H1 (cell line): ENCODE measurements at regions not wholly inside any gene's neighbourhood (a gene's known extent, or its start where the extent isn't known, plus 50 kb on each side); places are given as distances from the start of the nearest gene placed in this dataset.

Source experiments
- CTCF ChIA-PET: fragments of 300-600 bp; sonication (Branson Sonifier 250); formaldehyde crosslinking; loops from one replicate; lab custom pipeline; 2021; ENCODE audit not compliant: partially characterized antibody; lab: Charles Lee
- POLR2A ChIA-PET: fragments of 300-600 bp; sonication (Branson Sonifier 250); formaldehyde crosslinking; loops from one replicate; lab custom pipeline; 2021; ENCODE audit warnings: inconsistent platforms; ENCODE audit not compliant: partially characterized antibody; lab: Charles Lee
- DNase-seq, 2 experiments: peaks; one replicate each; pipeline versions ENCODE4 v3.0.0 to v3.0.0-alpha.2; 2010 to 2022; ENCODE audit warnings: low spot score in 2 of 2, low read depth in 1 of 2, mixed read lengths in 1 of 2
- FAIRE-seq: peaks from 2 replicates; lab custom pipeline; 2011; peaks lifted over from hg19 to GRCh38; lab: Jason Lieb, UNC
- H2AFZ ChIP-seq: 2 replicates; pipeline ENCODE4 v1.8.1; 2012; ENCODE audit warnings: low read length, inconsistent platforms
- H2AK5ac ChIP-seq: 2 replicates; pipeline ENCODE4 v1.6.1; 2013; ENCODE audit warnings: low read depth, low read length
- H2BK120ac ChIP-seq: replicated peaks from 2 replicates; pipeline ENCODE3; 2013; ENCODE audit warnings: low read depth, low read length, inconsistent platforms
- H2BK12ac ChIP-seq: 2 replicates; pipeline ENCODE4 v1.6.1; 2013; ENCODE audit warnings: low read depth, low read length
- H2BK15ac ChIP-seq: 2 replicates; pipeline ENCODE4 v1.6.1; 2013; ENCODE audit warnings: low read length
- H2BK20ac ChIP-seq: 2 replicates; pipeline ENCODE4 v1.6.1; 2013; ENCODE audit warnings: low read length
- H2BK5ac ChIP-seq: 2 replicates; pipeline ENCODE4 v1.6.1; 2013; ENCODE audit warnings: low read depth, low read length
- H3K14ac ChIP-seq: 2 replicates; pipeline ENCODE4 v1.6.1; 2013; ENCODE audit warnings: inconsistent platforms; ENCODE audit not compliant: insufficient read length
- H3K18ac ChIP-seq: 2 replicates; pipeline ENCODE4 v1.6.1; 2013; ENCODE audit warnings: low read length; ENCODE audit errors: extremely low read depth
- H3K23ac ChIP-seq: 2 replicates; pipeline ENCODE4 v1.6.1; 2013; ENCODE audit warnings: inconsistent platforms; ENCODE audit not compliant: insufficient read length
- H3K23me2 ChIP-seq: 2 replicates; pipeline ENCODE4 v1.6.1; 2013; ENCODE audit warnings: low read depth, low read length
- H3K27ac ChIP-seq: 2 replicates; pipeline ENCODE4 v1.6.1; 2011; ENCODE audit warnings: low read depth, low read length, inconsistent platforms
- H3K27me3 ChIP-seq, 4 experiments: replicated peaks in 1 of 4; 1 replicate in 1 of 4; 2 replicates in 3 of 4; pipeline versions ENCODE4 v1.6.1 to v1.8.1; 2011 to 2013; ENCODE audit warnings: low read length in 3 of 4, mild to moderate bottlenecking in 3 of 4, inconsistent platforms in 2 of 4, mixed read lengths in 2 of 4, moderate library complexity in 1 of 4; ENCODE audit not compliant: control insufficient read depth in 3 of 4, insufficient read depth in 3 of 4; ENCODE audit errors: extremely low read depth in 1 of 4
- H3K36me3 ChIP-seq, 4 experiments: 2 replicates each; pipeline versions ENCODE4 v1.6.1 to v1.8.1; 2011 to 2013; ENCODE audit warnings: mild to moderate bottlenecking in 4 of 4, low read length in 3 of 4, moderate library complexity in 2 of 4, control low read depth in 1 of 4, inconsistent platforms in 1 of 4; ENCODE audit not compliant: insufficient read depth in 4 of 4, control insufficient read depth in 2 of 4
- H3K4ac ChIP-seq: replicated peaks from 2 replicates; pipeline ENCODE3; 2013; ENCODE audit warnings: low read length, low read depth, mixed read lengths, inconsistent platforms; ENCODE audit not compliant: insufficient read length
- H3K4me1 ChIP-seq, 4 experiments: replicated peaks in 1 of 4; 1 replicate in 1 of 4; 2 replicates in 3 of 4; pipeline versions ENCODE4 v1.6.1 to v1.8.1; 2011 to 2013; ENCODE audit warnings: low read length in 3 of 4, inconsistent platforms in 2 of 4, mixed read lengths in 1 of 4; ENCODE audit not compliant: insufficient read depth in 4 of 4, control insufficient read depth in 3 of 4
- H3K4me2 ChIP-seq, 2 experiments: 2 replicates each; pipeline versions ENCODE4 v1.6.1 to v1.8.1; 2011 to 2013; ENCODE audit warnings: low read depth in 2 of 2, low read length in 2 of 2, control low read depth in 1 of 2, inconsistent platforms in 1 of 2, mild to moderate bottlenecking in 1 of 2; ENCODE audit not compliant: insufficient read depth in 1 of 2
- H3K4me3 ChIP-seq, 4 experiments: fragments of 200-600, 300-600 bp in 1 of 4; sonication (generic), shearing (Covaris generic), sonication (Bioruptor Twin) in 1 of 4; 2 replicates each; pipeline versions ENCODE4 v1.5.1 to v1.8.1; 2011 to 2016; ENCODE audit warnings: low read length in 4 of 4, low read depth in 3 of 4, control low read depth in 2 of 4, inconsistent platforms in 2 of 4, mild to moderate bottlenecking in 2 of 4, mixed read lengths in 1 of 4, moderate library complexity in 1 of 4; ENCODE audit not compliant: insufficient read depth in 2 of 4; ENCODE audit errors: extremely low read depth in 1 of 4
- H3K56ac ChIP-seq: replicated peaks from 2 replicates; pipeline ENCODE3; 2013; ENCODE audit warnings: low read depth, mild to moderate bottlenecking, mixed read lengths, low read length, inconsistent platforms; ENCODE audit not compliant: insufficient read length
- H3K79me1 ChIP-seq: 2 replicates; pipeline ENCODE4 v1.6.1; 2013; ENCODE audit warnings: low read depth, low read length, control low read depth
- H3K79me2 ChIP-seq, 2 experiments: 2 replicates each; pipeline versions ENCODE4 v1.6.1 to v1.8.1; 2012 to 2013; ENCODE audit warnings: low read length in 2 of 2, mild to moderate bottlenecking in 2 of 2, inconsistent platforms in 1 of 2; ENCODE audit not compliant: insufficient read depth in 2 of 2, control insufficient read depth in 1 of 2
- H3K9ac ChIP-seq, 4 experiments: replicated peaks in 1 of 4; 1 replicate in 1 of 4; 2 replicates in 3 of 4; pipeline versions ENCODE4 v1.6.1 to v1.8.1; 2011 to 2013; ENCODE audit warnings: low read depth in 3 of 4, low read length in 3 of 4, control low read depth in 2 of 4, mild to moderate bottlenecking in 2 of 4, moderate library complexity in 2 of 4, inconsistent platforms in 1 of 4; ENCODE audit errors: extremely low read depth in 1 of 4
- H3K9me3 ChIP-seq, 2 experiments: 2 replicates each; pipeline versions ENCODE4 v1.6.1 to v1.8.1; 2012 to 2013; ENCODE audit warnings: mild to moderate bottlenecking in 2 of 2, moderate library complexity in 2 of 2, control low read depth in 1 of 2, inconsistent platforms in 1 of 2, low read depth in 1 of 2, low read length in 1 of 2, mixed read lengths in 1 of 2; ENCODE audit not compliant: insufficient read depth in 2 of 2
- H4K20me1 ChIP-seq, 2 experiments: replicated peaks in 1 of 2; 2 replicates each; pipeline versions ENCODE3 to v1.8.1; 2011 to 2013; ENCODE audit warnings: inconsistent platforms in 2 of 2, low read length in 2 of 2, mild to moderate bottlenecking in 1 of 2; ENCODE audit not compliant: insufficient read depth in 2 of 2, control insufficient read depth in 1 of 2
- H4K5ac ChIP-seq: 2 replicates; pipeline ENCODE4 v1.6.1; 2013; ENCODE audit warnings: low read length, low read depth, mixed read lengths, inconsistent platforms; ENCODE audit not compliant: insufficient read length
- H4K8ac ChIP-seq: 2 replicates; pipeline ENCODE4 v1.8.0; 2013; ENCODE audit warnings: mild to moderate bottlenecking, moderate library complexity, low read length, inconsistent platforms; ENCODE audit not compliant: insufficient read depth; ENCODE audit errors: extremely low read depth
- H4K91ac ChIP-seq: replicated peaks from 2 replicates; pipeline ENCODE3; 2013; ENCODE audit warnings: low read length, mixed read lengths, inconsistent platforms; ENCODE audit not compliant: insufficient read length
- EP300 ChIP-seq, 2 experiments: IDR thresholded peaks; 1 replicate in 1 of 2; 2 replicates in 1 of 2; pipeline ENCODE4 v1.6.1; 2011 to 2012; ENCODE audit warnings: low read depth in 2 of 2, low read length in 2 of 2, mild to moderate bottlenecking in 2 of 2, borderline replicate concordance in 1 of 2, inconsistent platforms in 1 of 2, moderate library complexity in 1 of 2
- JUN ChIP-seq: IDR thresholded peaks from 2 replicates; pipeline ENCODE4 v1.6.1; 2011; ENCODE audit warnings: low read depth, mild to moderate bottlenecking, improper control_type of control experiment, low read length
- SP1 ChIP-seq: IDR thresholded peaks from 2 replicates; pipeline ENCODE4 v1.6.1; 2011; ENCODE audit warnings: low read depth, low read length
- SP2 ChIP-seq: IDR thresholded peaks from 2 replicates; pipeline ENCODE4 v1.6.1; 2012; ENCODE audit warnings: mild to moderate bottlenecking, low read length, inconsistent platforms
- ZNF274 ChIP-seq: IDR thresholded peaks from 2 replicates; pipeline ENCODE4 v1.7.0; 2012; ENCODE audit warnings: low read length, borderline replicate concordance; ENCODE audit errors: extremely low read depth
- WGBS, 2 experiments: shearing (Covaris generic) in 1 of 2; methylation state at CpG; one replicate each; pipeline versions ENCODE4 v1.1.6 to v1.1.7; 2013 to 2015; ENCODE audit warnings: low lambda C conversion rate in 2 of 2, mixed read lengths in 2 of 2, inconsistent platforms in 1 of 2, low coverage in 1 of 2, missing lambda C conversion rate in 1 of 2; ENCODE audit not compliant: insufficient replicate concordance in 2 of 2, insufficient coverage in 1 of 2, insufficient read length in 1 of 2; ENCODE audit errors: extremely low coverage in 1 of 2, missing lambda C conversion rate in 1 of 2; 5-methylcytosine and 5-hydroxymethylcytosine counted together

DNA sequence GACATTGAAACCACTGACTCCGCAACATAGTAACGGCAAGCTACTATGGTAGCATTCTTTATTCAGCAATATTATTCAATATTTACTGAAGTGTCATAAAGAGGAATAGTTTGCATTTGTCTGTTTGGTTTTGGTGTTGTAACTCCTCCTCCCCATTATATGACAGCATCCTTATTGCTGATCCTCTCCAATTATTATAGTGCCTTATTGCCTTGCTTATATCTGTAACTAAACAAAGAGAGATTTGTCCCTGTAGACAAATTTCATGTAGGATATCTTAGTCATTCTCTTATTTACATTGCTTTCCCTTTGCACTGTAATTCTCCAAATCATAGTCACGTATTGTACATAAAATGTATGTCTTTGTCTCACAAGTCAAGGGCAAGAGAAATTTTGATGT is 1041.2 kb upstream of the ZEB2 start:
- no peak overlapping the region for H2BK12ac ChIP-seq
- no peak overlapping the region for H2AK5ac ChIP-seq
- no peak overlapping the region for H3K27ac ChIP-seq
- H4K8ac ChIP-seq = no peak overlapping the region
- H3K23me2 ChIP-seq = no peaks in the 10 kb centered on the region
- H2BK15ac ChIP-seq = no peak overlapping the region
- H3K79me1 ChIP-seq = no peaks in the 10 kb centered on the region
- H4K20me1 ChIP-seq = no peaks in the 10 kb centered on the region
- DNase-seq (no peak), FAIRE-seq (no peak)
- no peak overlapping the region for H2BK120ac ChIP-seq
- WGBS, 2 experiments = 88% methylated on average over 3 of the region's 3 CpGs; no CpG with 5 or more reads in 1 of the 2 experiments
- H3K18ac ChIP-seq = no peak overlapping the region
- H3K4me2 ChIP-seq = no peak overlapping the region
- no peaks in the 10 kb centered on the region for H3K36me3 ChIP-seq
- no peak overlapping the region for H3K23ac ChIP-seq
- no peak overlapping the region for H3K4me3 ChIP-seq
- H4K91ac ChIP-seq = no peak overlapping the region
- no peak overlapping the region for H2AFZ ChIP-seq
- no peak overlapping the region for H4K5ac ChIP-seq
- POLR2A ChIA-PET = no interaction called here
- H2BK5ac ChIP-seq = no peak overlapping the region
- TF ChIP-seq EP300 (IDR thresholded peaks at IDR 0.05; ENCODE audit: borderline replicate concordance in 1 of 2, low read depth in 2 of 2, low read length in 2 of 2) (no peak), ZNF274 (no peak), SP1 (no peak), JUN (no peak), SP2 (no peak)
- CTCF ChIA-PET = no interaction called here
- H3K9me3 ChIP-seq = no peaks in the 10 kb centered on the region
- no peak overlapping the region for H3K14ac ChIP-seq
- H3K9ac ChIP-seq = no peak overlapping the region
- H3K4ac ChIP-seq = no peak overlapping the region
- H3K79me2 ChIP-seq = no peaks in the 10 kb centered on the region
- H3K56ac ChIP-seq = no peak overlapping the region
- no peaks in the 10 kb centered on the region for H3K27me3 ChIP-seq
- no peak overlapping the region for H2BK20ac ChIP-seq
- H3K4me1 ChIP-seq = peaks cover 0 to 2% (median 0%) of the 10 kb centered on the region in 4 experiments; a peak in 1 of 7 replicates
